ENCODE measurements at regions not wholly inside any gene's neighbourhood (a gene's known extent, or its start where the extent isn't known, plus 50 kb on each side); places are given as distances from the start of the nearest gene placed in this dataset.

GRCh38 chr5:92484484-92484883 is 1096.5 kb downstream of the NR2F1-AS1 start:
- TF ChIP-seq CTCF (IDR thresholded peaks at IDR 0.05 in 8 of 11, conservative IDR thresholded peaks at IDR 0.05 in 3 of 11) (no peak), POLR2AphosphoS5 (IDR thresholded peaks at IDR 0.05) (no peak), POLR2A (IDR thresholded peaks at IDR 0.05) (no peak)

Measured in spleen (tissue), 7 donors.